Panc1 (cell line): ENCODE measurements at regions not wholly inside any gene's neighbourhood (a gene's known extent, or its start where the extent isn't known, plus 50 kb on each side); places are given as distances from the start of the nearest gene placed in this dataset.

ENCODE experiments used
- ATAC-seq: fragments of 200-7000 bp; cut with Tn5 transposase; 2 replicates; pipeline ENCODE4 v1.9.1; 2020; ENCODE audit warnings: mild to moderate bottlenecking, moderate library complexity
- BruUV-seq: library from RNA; stranded (reverse); fragments of 400-500 nt; replicated peaks from 2 replicates; lab custom pipeline; 2021; lab: Mats Ljungman, UMichigan
- CTCF ChIA-PET: fragments of 300-600 bp; sonication (Branson Sonifier 250); formaldehyde crosslinking; loops from one replicate; lab custom pipeline; 2022; ENCODE audit warnings: antibody characterized with exemption; lab: Charles Lee
- POLR2A ChIA-PET: fragments of 300-600 bp; sonication (Branson Sonifier 250); formaldehyde crosslinking; loops from one replicate; lab custom pipeline; 2022; ENCODE audit warnings: antibody characterized with exemption; lab: Charles Lee
- DNase-seq: peaks from one replicate; pipeline ENCODE4 v3.0.0-alpha.2; 2010; ENCODE audit warnings: low read depth, low spot score
- H3K27ac ChIP-seq: 2 replicates; pipeline ENCODE4 v1.5.1; 2011; ENCODE audit warnings: mild to moderate bottlenecking, low read length, inconsistent platforms
- H3K27me3 ChIP-seq: fragments of 200-500 bp; sonication (Bioruptor generic); 2 replicates; pipeline ENCODE4 v1.6.0; 2014; ENCODE audit warnings: low read length, inconsistent platforms; ENCODE audit not compliant: control insufficient read depth, insufficient read depth
- H3K36me3 ChIP-seq: fragments of 200-500 bp; sonication (Bioruptor generic); 2 replicates; pipeline ENCODE4 v1.5.1; 2014; ENCODE audit warnings: inconsistent platforms, mild to moderate bottlenecking, low read length, moderate library complexity; ENCODE audit not compliant: control insufficient read depth, insufficient read depth
- H3K4me1 ChIP-seq: 2 replicates; pipeline ENCODE4 v1.5.1; 2011; ENCODE audit warnings: inconsistent platforms, mild to moderate bottlenecking, low read length, moderate library complexity; ENCODE audit not compliant: control insufficient read depth, insufficient read depth
- H3K4me3 ChIP-seq, 2 experiments: 2 replicates each; pipeline ENCODE4 v1.5.1; 2011 to 2012; ENCODE audit warnings: low read depth in 2 of 2, low read length in 2 of 2, mild to moderate bottlenecking in 2 of 2, inconsistent platforms in 1 of 2, moderate library complexity in 1 of 2
- H3K9me3 ChIP-seq: fragments of 200-500 bp; sonication (Bioruptor generic); 2 replicates; pipeline ENCODE4 v1.5.1; 2014; ENCODE audit warnings: low read depth, mild to moderate bottlenecking, inconsistent platforms, low read length, moderate library complexity; ENCODE audit not compliant: control insufficient read depth, insufficient read depth
- POLR2AphosphoS5 ChIP-seq: IDR thresholded peaks from 2 replicates; pipeline ENCODE4 v1.6.1; 2012; ENCODE audit warnings: mild to moderate bottlenecking, low read depth, low read length, moderate library complexity
- SIN3A ChIP-seq: IDR thresholded peaks from 2 replicates; pipeline ENCODE4 v1.6.1; 2012; ENCODE audit warnings: low read depth, mild to moderate bottlenecking, low read length, moderate library complexity, borderline replicate concordance; ENCODE audit not compliant: insufficient read depth
- TCF7L2 ChIP-seq: IDR thresholded peaks from 2 replicates; pipeline ENCODE4 v1.6.1; 2011; ENCODE audit warnings: mild to moderate bottlenecking, low read depth, low read length, inconsistent platforms
- in situ Hi-C: cut with HindIII; loops from 2 replicates; pipeline ENCODE4 v1.10.0; 2016; ENCODE audit warnings: low sequenced_read_pairs, low pct_unique_long_range_greater_than_20kb
- intact Hi-C: fragments of 100-400 bp; cut with micrococcal nuclease; formaldehyde crosslinking; loops from one replicate; pipeline ENCODE4 v1.10.0; 2022; ENCODE audit not compliant: unreplicated experiment
- TF ChIP-seq, protein P1 (sequence below): fragments of 450-650 bp; IDR thresholded peaks from 2 replicates; pipeline ENCODE4 v1.5.1; 2017; ENCODE audit warnings: mild to moderate bottlenecking
- TF ChIP-seq, protein P2 (sequence below), 2 experiments: IDR thresholded peaks; 2 replicates each; pipeline ENCODE4 v1.6.1; 2011 to 2012; ENCODE audit warnings: low read depth in 2 of 2, control low read depth in 1 of 2, low read length in 1 of 2, mild to moderate bottlenecking in 1 of 2, moderate library complexity in 1 of 2; ENCODE audit not compliant: insufficient read depth in 1 of 2

DNA sequence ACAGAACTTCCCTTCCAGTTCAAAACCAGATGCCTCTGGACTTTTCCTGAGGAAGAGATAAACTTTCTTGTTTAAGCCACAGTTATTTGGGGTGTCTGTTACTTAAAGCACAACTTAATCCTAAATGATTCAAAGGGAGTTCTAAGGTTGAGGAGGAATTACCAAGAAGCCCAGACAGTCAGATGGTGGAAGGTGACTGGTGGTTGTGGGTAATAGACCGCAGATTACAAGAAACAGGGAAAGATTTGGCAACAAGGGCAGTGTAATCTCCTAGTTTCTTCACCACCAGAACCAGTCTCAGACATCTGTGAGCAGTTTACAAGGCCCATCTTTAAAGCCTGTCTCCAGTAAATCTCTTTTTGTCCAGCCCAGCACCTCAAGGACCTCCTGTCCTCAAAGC lies 130.1 kb upstream of the CTTNBP2NL start:
- TF ChIP-seq, protein P1, sequence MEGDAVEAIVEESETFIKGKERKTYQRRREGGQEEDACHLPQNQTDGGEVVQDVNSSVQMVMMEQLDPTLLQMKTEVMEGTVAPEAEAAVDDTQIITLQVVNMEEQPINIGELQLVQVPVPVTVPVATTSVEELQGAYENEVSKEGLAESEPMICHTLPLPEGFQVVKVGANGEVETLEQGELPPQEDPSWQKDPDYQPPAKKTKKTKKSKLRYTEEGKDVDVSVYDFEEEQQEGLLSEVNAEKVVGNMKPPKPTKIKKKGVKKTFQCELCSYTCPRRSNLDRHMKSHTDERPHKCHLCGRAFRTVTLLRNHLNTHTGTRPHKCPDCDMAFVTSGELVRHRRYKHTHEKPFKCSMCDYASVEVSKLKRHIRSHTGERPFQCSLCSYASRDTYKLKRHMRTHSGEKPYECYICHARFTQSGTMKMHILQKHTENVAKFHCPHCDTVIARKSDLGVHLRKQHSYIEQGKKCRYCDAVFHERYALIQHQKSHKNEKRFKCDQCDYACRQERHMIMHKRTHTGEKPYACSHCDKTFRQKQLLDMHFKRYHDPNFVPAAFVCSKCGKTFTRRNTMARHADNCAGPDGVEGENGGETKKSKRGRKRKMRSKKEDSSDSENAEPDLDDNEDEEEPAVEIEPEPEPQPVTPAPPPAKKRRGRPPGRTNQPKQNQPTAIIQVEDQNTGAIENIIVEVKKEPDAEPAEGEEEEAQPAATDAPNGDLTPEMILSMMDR = no peak
- no peak for TF ChIP-seq TCF7L2
- no peak for TF ChIP-seq POLR2AphosphoS5
- TF ChIP-seq, protein P2, sequence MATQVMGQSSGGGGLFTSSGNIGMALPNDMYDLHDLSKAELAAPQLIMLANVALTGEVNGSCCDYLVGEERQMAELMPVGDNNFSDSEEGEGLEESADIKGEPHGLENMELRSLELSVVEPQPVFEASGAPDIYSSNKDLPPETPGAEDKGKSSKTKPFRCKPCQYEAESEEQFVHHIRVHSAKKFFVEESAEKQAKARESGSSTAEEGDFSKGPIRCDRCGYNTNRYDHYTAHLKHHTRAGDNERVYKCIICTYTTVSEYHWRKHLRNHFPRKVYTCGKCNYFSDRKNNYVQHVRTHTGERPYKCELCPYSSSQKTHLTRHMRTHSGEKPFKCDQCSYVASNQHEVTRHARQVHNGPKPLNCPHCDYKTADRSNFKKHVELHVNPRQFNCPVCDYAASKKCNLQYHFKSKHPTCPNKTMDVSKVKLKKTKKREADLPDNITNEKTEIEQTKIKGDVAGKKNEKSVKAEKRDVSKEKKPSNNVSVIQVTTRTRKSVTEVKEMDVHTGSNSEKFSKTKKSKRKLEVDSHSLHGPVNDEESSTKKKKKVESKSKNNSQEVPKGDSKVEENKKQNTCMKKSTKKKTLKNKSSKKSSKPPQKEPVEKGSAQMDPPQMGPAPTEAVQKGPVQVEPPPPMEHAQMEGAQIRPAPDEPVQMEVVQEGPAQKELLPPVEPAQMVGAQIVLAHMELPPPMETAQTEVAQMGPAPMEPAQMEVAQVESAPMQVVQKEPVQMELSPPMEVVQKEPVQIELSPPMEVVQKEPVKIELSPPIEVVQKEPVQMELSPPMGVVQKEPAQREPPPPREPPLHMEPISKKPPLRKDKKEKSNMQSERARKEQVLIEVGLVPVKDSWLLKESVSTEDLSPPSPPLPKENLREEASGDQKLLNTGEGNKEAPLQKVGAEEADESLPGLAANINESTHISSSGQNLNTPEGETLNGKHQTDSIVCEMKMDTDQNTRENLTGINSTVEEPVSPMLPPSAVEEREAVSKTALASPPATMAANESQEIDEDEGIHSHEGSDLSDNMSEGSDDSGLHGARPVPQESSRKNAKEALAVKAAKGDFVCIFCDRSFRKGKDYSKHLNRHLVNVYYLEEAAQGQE (IDR thresholded peaks at IDR 0.05; ENCODE audit: insufficient read depth in 1 of 2, low read depth in 2 of 2, low read length in 1 of 2) = no peak
- no peak for TF ChIP-seq SIN3A
- no peaks in the 10 kb centered on the region for H3K27me3 ChIP-seq
- no TSS peak for BruUV-seq
- intact Hi-C loops (no loop called here), in situ Hi-C loops (no loop called here)
- CTCF ChIA-PET = no interaction called here
- no peak overlapping the region for H3K4me3 ChIP-seq
- no peak overlapping the region for H3K27ac ChIP-seq
- POLR2A ChIA-PET = no interaction called here
- no peaks in the 10 kb centered on the region for H3K36me3 ChIP-seq
- no peaks in the 10 kb centered on the region for H3K4me1 ChIP-seq
- ATAC-seq (no peak), DNase-seq (no peak)
- no peaks in the 10 kb centered on the region for H3K9me3 ChIP-seq

DNA sequence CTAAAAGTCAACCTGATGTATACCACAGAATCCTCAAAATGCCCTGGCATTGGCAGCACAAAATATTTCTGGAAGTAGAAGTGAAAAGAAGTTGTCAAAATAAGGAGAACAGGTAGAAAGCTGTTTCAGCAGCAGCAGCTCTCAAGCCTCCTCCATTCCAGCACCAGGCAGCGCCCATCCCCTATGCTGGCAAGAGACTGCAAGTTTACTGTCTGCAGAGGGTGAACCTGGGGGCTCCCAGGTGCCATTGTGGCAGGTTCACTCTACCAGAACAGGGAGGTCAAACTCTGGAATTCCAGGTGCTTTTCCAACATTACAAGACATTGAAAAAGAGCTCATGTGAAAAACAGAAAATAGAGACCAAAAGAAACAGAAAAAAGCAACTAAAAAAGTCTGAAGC lies 128.8 kb upstream of the CTTNBP2NL start:
- CTCF ChIA-PET = interaction anchor here (0.6 kb wide), 1 partner anchor 127 kb away, joined by 4 read pairs; no protein-coding TSS in a partner anchor
- in situ Hi-C loops (no loop called here), intact Hi-C loops (no loop called here)
- H3K27me3 ChIP-seq = no peaks in the 10 kb centered on the region
- H3K4me3 ChIP-seq = no peak overlapping the region
- no peaks in the 10 kb centered on the region for H3K36me3 ChIP-seq
- H3K27ac ChIP-seq = no peak overlapping the region
- ATAC-seq (no peak), DNase-seq (no peak)
- no peaks in the 10 kb centered on the region for H3K4me1 ChIP-seq
- POLR2A ChIA-PET = no interaction called here
- no TSS peak for BruUV-seq
- no peak for TF ChIP-seq POLR2AphosphoS5
- TF ChIP-seq, protein P1 = no peak
- TF ChIP-seq, protein P2 (IDR thresholded peaks at IDR 0.05; ENCODE audit: insufficient read depth in 1 of 2, low read depth in 2 of 2, low read length in 1 of 2) = no peak
- TF ChIP-seq TCF7L2 = no peak
- no peak for TF ChIP-seq SIN3A
- no peaks in the 10 kb centered on the region for H3K9me3 ChIP-seq
